ENCODE measurements at regions not wholly inside any gene's neighbourhood (a gene's known extent, or its start where the extent isn't known, plus 50 kb on each side); places are given as distances from the start of the nearest gene placed in this dataset.
A peak's percentile ranks its signal among the peaks of the same experiment; 100 is the strongest.
"Not testable (repeated sequence)": the region's sequence is repeated elsewhere in the genome, so short reads cannot be mapped to it uniquely, and the experiment has no call there.

DNA sequence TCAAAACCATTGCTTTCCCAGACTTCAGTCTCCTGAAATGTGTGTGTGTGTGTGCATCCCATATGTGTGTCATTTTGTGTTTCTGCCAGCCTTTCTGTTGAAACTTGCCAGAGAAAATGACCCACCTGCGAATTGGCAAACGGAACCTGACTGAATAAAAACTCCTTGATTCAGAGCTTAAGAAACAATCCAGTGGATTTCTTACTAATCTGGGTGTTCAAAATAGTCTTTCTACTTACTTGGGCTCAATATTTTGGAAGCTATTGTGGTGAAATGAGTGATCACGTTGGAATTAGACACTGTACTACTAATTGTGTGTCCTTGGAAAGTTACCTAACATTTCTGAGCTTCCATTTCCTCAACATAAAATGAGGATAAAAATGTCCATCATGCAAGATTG is 138.9 kb upstream of the ERG start:
- no peak for TF ChIP-seq POLR2A (IDR thresholded peaks at IDR 0.05)
- TF ChIP-seq, protein P1, sequence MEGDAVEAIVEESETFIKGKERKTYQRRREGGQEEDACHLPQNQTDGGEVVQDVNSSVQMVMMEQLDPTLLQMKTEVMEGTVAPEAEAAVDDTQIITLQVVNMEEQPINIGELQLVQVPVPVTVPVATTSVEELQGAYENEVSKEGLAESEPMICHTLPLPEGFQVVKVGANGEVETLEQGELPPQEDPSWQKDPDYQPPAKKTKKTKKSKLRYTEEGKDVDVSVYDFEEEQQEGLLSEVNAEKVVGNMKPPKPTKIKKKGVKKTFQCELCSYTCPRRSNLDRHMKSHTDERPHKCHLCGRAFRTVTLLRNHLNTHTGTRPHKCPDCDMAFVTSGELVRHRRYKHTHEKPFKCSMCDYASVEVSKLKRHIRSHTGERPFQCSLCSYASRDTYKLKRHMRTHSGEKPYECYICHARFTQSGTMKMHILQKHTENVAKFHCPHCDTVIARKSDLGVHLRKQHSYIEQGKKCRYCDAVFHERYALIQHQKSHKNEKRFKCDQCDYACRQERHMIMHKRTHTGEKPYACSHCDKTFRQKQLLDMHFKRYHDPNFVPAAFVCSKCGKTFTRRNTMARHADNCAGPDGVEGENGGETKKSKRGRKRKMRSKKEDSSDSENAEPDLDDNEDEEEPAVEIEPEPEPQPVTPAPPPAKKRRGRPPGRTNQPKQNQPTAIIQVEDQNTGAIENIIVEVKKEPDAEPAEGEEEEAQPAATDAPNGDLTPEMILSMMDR (IDR thresholded peaks at IDR 0.05) = no peak
- Histone ChIP-seq H3K36me3 (no peaks in the 10 kb centered on the region), H3K27ac (no peak overlapping the region), H3K4me1 (peaks cover 0 to 33% (median 6%) of the 10 kb centered on the region in 3 donors), H3K9me3 (no peaks in the 10 kb centered on the region), H3K4me3 (no peak overlapping the region), H3K27me3 (no peaks in the 10 kb centered on the region)
- DNase-seq = no peak
- WGBS, 2 donors = 48 to 55% methylated on average over 3 of the region's 3 CpGs
- intact Hi-C loops (cut with DNase I) = no loop called here

DNA sequence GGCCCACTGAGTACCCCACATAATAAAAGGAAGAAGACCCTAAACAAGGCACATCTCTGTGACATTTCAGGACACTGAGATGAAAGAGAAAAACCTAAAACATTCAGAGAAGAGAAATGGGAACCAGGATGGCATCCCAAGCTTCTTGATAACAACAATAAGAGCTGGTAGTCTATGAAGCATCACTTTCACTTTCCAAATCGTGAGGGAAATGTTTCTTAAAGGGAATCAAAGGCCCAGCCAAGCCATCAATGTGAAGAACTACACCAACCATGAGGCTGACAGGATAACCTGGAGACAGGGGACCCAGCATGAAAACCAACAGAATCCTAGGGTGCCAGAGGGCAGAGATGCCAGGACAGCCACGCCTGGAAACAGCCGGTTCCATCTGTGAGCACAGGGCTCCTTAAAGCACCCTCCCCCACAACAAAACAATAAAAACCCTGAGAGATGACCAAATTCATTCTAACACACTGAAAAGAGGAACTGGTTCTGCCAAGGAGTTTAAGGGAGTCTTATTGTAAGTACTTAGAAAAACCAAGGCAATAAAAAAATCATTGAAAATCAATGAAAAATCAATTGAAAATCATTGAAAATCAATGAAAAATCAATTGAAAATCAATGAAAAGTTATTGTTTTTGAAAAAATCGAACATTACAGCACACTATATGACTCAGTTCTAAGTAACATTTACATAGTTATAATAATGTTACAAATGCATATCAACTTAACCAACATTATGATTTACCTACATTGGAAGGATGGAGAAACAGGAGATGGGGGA is 141.5 kb upstream of the ERG start:
- 30 to 35% methylated on average over 4 of the region's 4 CpGs for WGBS, 2 donors
- H3K27ac ChIP-seq = no peak overlapping the region

DNA sequence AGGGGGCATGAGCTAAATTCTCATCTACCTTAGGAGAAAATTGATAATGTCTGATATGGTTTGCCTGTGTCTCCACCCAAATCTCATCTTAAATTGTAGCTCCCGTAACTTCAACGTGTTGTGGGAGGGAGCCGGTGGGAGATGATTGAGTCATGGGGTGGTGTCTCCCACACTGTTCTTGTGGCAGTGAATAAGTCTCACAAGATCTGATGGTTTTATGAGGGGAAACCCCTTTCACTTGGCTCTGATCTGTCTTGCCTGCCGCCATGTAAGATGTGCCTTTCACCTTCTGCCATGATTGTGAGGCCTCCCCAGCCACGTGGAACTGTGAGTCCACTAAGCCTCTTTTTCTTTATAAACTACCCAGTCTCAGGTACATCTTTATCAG is 142.1 kb upstream of the ERG start:
- WGBS, 2 donors = 78 to 79% methylated on average over 3 to 5 of the region's 5 CpGs
- H3K4me1 ChIP-seq = peaks cover 0 to 33% (median 6%) of the 10 kb centered on the region in 3 donors
- intact Hi-C loops (cut with DNase I); H3K27me3 ChIP-seq; H3K4me3 ChIP-seq; DNase-seq; H3K36me3 ChIP-seq; H3K9me3 ChIP-seq; H3K27ac ChIP-seq: not testable (repeated sequence)

More for the DNA sequence above, 141.5 kb upstream of the ERG start:
- no peak for DNase-seq
- no peak for TF ChIP-seq POLR2A (IDR thresholded peaks at IDR 0.05)
- TF ChIP-seq, protein P1 (IDR thresholded peaks at IDR 0.05) = no peak
- intact Hi-C loops (cut with DNase I) = no loop called here
- Histone ChIP-seq H3K27me3 (no peaks in the 10 kb centered on the region), H3K36me3 (no peaks in the 10 kb centered on the region), H3K4me1 (peaks cover 0 to 33% (median 6%) of the 10 kb centered on the region in 3 donors), H3K9me3 (no peaks in the 10 kb centered on the region), H3K4me3 (peak overlapping the region in 1 of 4 donors; percentile 31)

DNA sequence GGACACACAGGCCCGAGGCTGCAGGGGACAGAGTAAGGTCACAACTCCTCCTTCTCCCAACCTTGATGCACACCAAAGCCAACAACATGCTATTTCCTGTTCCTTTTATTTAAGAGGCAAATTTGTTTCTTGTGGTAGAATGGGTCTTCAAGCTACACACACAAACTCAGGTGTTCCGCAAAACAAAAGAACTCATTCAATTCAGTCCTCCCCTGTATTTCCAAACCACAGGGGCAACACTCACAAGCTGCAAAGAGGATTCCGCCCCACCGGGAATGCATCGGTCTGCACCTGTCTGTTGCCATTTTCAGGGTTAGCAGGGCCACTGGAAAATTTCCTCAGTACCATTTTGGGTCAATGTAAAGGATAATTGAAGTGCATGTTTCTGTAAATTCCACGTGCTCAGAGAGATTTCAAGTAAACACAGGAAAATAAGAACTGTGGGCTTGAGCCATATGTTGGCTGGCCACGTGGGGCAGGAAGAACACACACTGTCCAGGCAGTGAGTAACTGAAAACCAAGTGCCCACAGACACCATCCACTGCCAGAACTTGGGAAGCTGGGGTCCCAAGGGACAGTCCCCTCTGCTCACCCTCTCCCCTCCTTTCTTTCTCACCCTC is 145.2 kb upstream of the ERG start:
- H3K4me3 ChIP-seq = no peak overlapping the region
- DNase-seq = no peak
- peaks cover 0 to 35% (median 4%) of the 10 kb centered on the region in 3 donors for H3K4me1 ChIP-seq
- no peaks in the 10 kb centered on the region for H3K36me3 ChIP-seq
- no peak overlapping the region for H3K27ac ChIP-seq
- intact Hi-C loops (cut with DNase I) = no loop called here
- no peak for TF ChIP-seq POLR2A (IDR thresholded peaks at IDR 0.05)
- TF ChIP-seq, protein P1 (IDR thresholded peaks at IDR 0.05) = no peak
- no peaks in the 10 kb centered on the region for H3K9me3 ChIP-seq
- WGBS, 2 donors = 84 to 85% methylated on average over 7 of the region's 7 CpGs
- H3K27me3 ChIP-seq = no peaks in the 10 kb centered on the region

DNA sequence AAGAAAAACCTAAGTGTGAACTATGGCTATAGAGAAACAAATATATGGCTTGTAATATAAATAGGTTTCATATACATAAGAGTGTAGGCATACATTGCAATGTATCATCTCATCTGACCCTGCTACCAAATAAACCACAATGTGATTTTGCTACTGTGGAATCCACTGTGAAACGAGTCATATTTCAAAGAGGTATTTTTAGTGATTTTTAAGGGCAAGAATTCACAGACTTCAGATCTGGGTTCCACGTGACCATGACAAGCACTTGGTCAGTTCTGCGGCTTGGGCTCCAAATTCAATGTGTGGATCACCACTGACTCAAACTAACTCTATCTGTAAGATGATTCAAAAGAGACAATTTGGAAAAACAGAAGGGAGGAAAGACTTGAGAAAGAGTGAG is 147.0 kb upstream of the ERG start:
- Histone ChIP-seq H3K9me3 (no peaks in the 10 kb centered on the region), H3K36me3 (no peaks in the 10 kb centered on the region), H3K4me3 (no peak overlapping the region), H3K4me1 (peaks cover 0 to 24% (median 4%) of the 10 kb centered on the region in 3 donors), H3K27ac (no peak overlapping the region), H3K27me3 (no peaks in the 10 kb centered on the region)
- DNase-seq = no peak
- WGBS, 2 donors = 67 to 70% methylated on average over 3 of the region's 3 CpGs
- intact Hi-C loops (cut with DNase I) = no loop called here
- TF ChIP-seq, protein P1 (IDR thresholded peaks at IDR 0.05) = no peak
- TF ChIP-seq POLR2A (IDR thresholded peaks at IDR 0.05) = no peak
